AG09309 (cell line): ENCODE measurements at regions not wholly inside any gene's neighbourhood (a gene's known extent, or its start where the extent isn't known, plus 50 kb on each side); places are given as distances from the start of the nearest gene placed in this dataset.
"Not testable (repeated sequence)": the region's sequence is repeated elsewhere in the genome, so short reads cannot be mapped to it uniquely, and the experiment has no call there.

Source experiments
- DNase-seq: peaks from one replicate; pipeline ENCODE4 v3.0.0-alpha.2; 2010; ENCODE audit warnings: low read depth
- H3K4me3 ChIP-seq: 2 replicates; pipeline ENCODE4 v1.5.1; 2011; ENCODE audit warnings: mild to moderate bottlenecking, low read depth, low read length, moderate library complexity; ENCODE audit not compliant: control insufficient read depth
- TF ChIP-seq, protein P1 (sequence below): IDR thresholded peaks from 2 replicates; pipeline ENCODE4 v1.5.1; 2011; ENCODE audit warnings: mild to moderate bottlenecking, low read depth, low read length, inconsistent platforms; ENCODE audit not compliant: insufficient read depth, control insufficient read depth; ENCODE audit errors: missing control alignments

DNA sequence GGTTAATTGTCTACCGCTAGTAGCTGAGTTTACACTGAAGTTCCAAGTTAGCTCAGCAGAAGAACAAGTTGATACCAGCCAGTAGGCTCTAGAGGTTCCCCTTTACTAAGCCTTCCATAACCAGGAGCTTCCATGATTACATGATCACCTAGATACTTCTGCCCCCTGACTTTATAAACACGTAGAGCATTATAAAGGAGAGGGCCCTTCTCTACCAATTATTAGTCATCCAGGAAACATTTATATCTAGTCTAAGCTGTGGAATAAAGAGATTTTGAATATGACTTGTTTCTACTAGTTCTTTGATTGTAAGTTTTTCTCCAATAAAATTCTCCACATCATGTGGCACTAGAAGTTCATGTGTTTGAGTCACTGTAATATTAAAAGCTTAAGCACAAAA, 818.1 kb upstream of the PCDH10 start:
- H3K4me3 ChIP-seq: no peak overlapping the region
- TF ChIP-seq, protein P1, sequence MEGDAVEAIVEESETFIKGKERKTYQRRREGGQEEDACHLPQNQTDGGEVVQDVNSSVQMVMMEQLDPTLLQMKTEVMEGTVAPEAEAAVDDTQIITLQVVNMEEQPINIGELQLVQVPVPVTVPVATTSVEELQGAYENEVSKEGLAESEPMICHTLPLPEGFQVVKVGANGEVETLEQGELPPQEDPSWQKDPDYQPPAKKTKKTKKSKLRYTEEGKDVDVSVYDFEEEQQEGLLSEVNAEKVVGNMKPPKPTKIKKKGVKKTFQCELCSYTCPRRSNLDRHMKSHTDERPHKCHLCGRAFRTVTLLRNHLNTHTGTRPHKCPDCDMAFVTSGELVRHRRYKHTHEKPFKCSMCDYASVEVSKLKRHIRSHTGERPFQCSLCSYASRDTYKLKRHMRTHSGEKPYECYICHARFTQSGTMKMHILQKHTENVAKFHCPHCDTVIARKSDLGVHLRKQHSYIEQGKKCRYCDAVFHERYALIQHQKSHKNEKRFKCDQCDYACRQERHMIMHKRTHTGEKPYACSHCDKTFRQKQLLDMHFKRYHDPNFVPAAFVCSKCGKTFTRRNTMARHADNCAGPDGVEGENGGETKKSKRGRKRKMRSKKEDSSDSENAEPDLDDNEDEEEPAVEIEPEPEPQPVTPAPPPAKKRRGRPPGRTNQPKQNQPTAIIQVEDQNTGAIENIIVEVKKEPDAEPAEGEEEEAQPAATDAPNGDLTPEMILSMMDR: no peak
- DNase-seq: no peak

DNA sequence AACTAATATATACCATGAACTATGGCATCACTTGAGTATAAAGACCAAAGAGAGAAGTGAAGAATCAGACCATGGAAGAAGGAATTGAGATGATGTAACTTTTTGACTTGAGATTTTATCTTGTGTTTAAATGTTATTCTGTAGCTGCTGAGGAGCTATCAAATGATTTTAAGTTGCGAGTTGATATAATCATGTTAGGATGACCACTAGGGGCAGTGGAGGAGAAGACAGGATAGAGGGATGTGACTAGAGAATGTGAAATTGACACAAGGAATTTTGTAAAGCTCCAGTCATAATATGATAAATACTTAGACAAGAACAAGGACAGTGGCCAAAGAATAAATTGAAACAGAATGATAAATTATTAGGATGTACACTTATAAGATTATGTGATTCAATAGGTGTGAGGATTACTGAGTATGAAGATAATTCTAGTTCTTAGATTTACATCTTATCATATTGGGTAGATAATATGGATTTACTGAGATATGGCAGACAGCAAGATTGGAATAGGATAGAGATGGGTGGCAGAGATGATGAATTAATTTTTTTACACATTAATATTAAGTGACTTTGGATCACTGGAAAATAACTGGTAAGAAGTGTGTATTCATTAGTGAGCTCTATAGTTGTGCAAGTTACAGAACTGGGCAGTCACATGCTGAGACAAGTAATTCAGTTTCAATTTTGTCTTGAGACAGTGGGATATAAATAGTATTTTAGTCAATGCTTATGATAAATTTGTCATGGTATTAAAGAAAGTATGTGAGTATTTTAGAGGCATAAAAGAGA, 816.0 kb upstream of the PCDH10 start:
- TF ChIP-seq, protein P1: no peak
- no peak overlapping the region for H3K4me3 ChIP-seq
- no peak for DNase-seq

DNA sequence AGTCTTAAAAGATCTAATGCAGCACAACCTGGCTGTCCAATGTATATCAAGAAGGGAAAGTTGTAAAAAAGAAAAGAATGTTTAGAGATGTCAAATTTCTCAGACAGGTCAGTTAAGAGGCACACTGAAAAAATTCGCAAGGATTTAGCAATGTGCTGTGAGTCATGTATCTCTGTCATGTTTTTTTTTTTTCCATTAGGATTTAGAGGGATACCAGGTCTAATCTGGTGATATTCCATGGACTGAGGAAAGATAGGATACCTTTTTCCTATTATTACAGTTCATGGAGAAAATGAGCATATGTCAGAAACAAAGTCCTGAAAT, 815.4 kb upstream of the PCDH10 start:
- TF ChIP-seq, protein P1: no peak
- H3K4me3 ChIP-seq: no peak overlapping the region
- DNase-seq: no peak

DNA sequence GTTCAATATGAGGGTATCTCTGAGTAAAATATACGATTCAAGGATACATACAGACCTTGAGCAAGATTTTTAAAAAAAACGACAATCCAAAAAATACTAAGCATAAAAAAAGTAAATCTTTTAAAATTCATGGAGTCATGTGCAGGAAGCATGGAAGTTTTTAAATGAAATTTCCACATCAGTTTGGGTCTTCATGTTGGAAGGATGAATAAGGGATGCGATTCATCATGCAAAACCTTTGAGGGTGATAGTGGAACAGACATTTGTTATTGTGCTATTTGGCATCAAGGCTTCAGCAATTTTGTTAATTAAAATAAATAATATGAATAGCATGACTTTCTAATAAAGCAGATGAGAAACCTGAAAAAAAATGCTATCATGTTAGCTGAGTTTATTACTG, 815.0 kb upstream of the PCDH10 start:
- no peak for DNase-seq
- TF ChIP-seq, protein P1: no peak
- no peak overlapping the region for H3K4me3 ChIP-seq

DNA sequence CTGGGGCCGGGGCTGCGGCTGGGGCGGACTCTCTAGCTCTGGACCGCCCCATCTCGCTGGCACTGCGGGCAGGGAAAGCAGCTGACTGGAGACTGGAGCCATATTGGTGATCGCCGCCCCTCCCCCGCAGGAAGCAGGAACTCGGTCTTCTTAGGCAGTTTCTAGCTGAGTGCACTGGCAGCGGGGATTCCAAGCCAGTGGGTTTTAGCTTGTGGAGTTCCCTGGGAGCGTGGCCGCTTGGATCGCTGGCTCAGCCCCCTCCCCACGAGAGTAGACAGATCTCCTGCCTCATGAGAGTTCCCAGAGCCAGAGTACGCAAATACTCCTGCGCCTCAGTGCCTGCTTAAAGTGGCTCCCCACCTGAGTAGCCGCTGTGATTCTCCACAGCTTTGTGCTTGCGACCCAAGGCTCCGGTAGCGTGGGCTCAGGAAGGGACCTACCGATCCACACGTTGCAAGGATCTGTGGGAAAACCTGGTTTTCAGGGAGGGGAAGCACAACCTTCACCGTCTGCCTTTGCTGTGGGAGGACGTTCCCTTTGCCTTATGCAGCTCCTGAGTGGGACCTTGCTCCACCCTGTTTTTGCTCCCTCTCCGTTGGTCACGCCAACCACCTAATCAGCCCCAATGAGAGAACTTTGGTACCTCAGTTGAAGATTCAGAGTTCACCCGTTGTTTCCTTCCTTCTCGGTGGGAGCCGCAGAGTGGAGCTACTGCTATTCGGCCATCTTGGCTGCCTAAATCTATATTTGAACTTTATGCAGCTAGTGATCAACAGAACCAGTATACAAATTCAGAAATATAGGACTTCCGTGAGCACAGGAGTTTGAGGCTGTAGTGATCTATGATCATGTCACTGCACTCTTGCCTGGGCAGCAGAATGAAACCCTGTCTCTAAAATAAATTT, 803.9 kb upstream of the PCDH10 start:
- TF ChIP-seq, protein P1: no peak
- H3K4me3 ChIP-seq: no peak overlapping the region
- DNase-seq: no peak

DNA sequence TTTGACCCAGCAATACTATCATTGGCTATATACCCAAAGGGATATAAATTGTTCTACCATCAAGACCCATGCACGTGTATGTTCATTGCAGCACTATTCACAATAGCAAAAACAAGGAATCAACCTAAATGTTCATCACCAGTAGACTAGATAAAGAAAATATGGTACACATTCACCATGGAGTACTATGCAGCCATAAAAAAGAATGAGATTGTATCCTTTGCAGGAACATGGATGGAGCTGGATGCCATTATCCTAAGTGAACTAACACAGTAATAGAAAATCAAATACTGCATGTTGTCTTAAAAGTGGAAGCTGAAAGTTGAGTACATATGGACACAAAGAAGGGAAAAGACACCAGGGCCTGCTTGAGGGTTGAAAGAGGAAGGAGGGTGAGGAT, 803.1 kb upstream of the PCDH10 start:
- H3K4me3 ChIP-seq: no peak overlapping the region
- DNase-seq: no peak
- TF ChIP-seq, protein P1: no peak

DNA sequence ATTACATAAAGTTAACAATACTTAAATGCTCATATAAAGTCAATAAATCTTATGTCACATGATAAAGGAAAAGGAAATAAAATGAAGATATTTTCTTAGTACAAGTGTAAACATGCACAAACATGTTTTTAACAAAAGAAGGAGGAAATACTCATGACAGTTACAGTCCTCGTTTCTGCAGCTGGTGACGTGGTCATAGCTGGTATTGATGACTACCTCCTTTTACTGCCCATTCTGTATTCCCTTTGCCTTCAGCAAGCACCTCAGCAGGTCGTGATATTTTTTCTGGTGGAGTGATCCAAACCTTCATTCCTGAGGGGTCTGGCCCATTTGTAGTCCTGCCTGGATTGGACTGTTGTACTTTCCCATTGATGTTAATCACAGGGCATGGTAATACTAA, 797.5 kb upstream of the PCDH10 start:
- not testable (repeated sequence) for DNase-seq, H3K4me3 ChIP-seq
